ENCODE measurements at regions not wholly inside any gene's neighbourhood (a gene's known extent, or its start where the extent isn't known, plus 50 kb on each side); places are given as distances from the start of the nearest gene placed in this dataset.

- Histone ChIP-seq H3K36me3 (replicated peaks; ENCODE audit: insufficient read depth, low read length) (no peaks in the 10 kb centered on the region), H3K27me3 (replicated peaks; ENCODE audit: insufficient read depth, low read length) (no peaks in the 10 kb centered on the region), H4K20me1 (ENCODE audit: insufficient read depth, low read length) (no peaks in the 10 kb centered on the region), H3K9me3 (replicated peaks; ENCODE audit: insufficient read depth, low read length) (no peaks in the 10 kb centered on the region), H3K9ac (ENCODE audit: low read length) (no peak overlapping the region), H3K4me2 (ENCODE audit: low read depth, low read length) (no peak overlapping the region), H3K27ac (ENCODE audit: low read length) (no peak overlapping the region), H3F3A (ENCODE audit: insufficient read depth, low read length) (no peaks in the 10 kb centered on the region), H3K4me3 (ENCODE audit: low read length) (no peak overlapping the region), H3K9me2 (replicated peaks; ENCODE audit: insufficient read depth, low read length) (no peaks in the 10 kb centered on the region), H3K79me2 (ENCODE audit: low read length) (no peaks in the 10 kb centered on the region), H2AFZ (ENCODE audit: low read length) (no peak overlapping the region), H3K4me1 (ENCODE audit: low read length) (no peaks in the 10 kb centered on the region)
- no peak for DNase-seq
- TF ChIP-seq EZH2 (optimal IDR thresholded peaks at IDR 0.05; ENCODE audit: low read depth, low read length) (no peak), CTCF (IDR thresholded peaks at IDR 0.05; ENCODE audit: low read length) (no peak), EZH2phosphoT487 (IDR thresholded peaks at IDR 0.05; ENCODE audit: low read length) (no peak)
Measured at GRCh38 chr5:155838394-155838793, 488.6 kb upstream of the SGCD start.

GRCh38 chr5:155839251-155840037 is 487.5 kb upstream of the SGCD start:
- DNase-seq, result no peak
- H3K4me1 ChIP-seq (ENCODE audit: low read length), result no peaks in the 10 kb centered on the region
- H3K4me3 ChIP-seq (ENCODE audit: low read length), result no peak overlapping the region
- no peaks in the 10 kb centered on the region for H4K20me1 ChIP-seq (ENCODE audit: insufficient read depth, low read length)
- TF ChIP-seq CTCF (IDR thresholded peaks at IDR 0.05; ENCODE audit: low read length) (no peak), EZH2phosphoT487 (IDR thresholded peaks at IDR 0.05; ENCODE audit: low read length) (no peak), EZH2 (optimal IDR thresholded peaks at IDR 0.05; ENCODE audit: low read depth, low read length) (no peak)
- no peaks in the 10 kb centered on the region for H3K36me3 ChIP-seq (replicated peaks; ENCODE audit: insufficient read depth, low read length)
- H3K27me3 ChIP-seq (replicated peaks; ENCODE audit: insufficient read depth, low read length), result no peaks in the 10 kb centered on the region
- no peak overlapping the region for H3K4me2 ChIP-seq (ENCODE audit: low read depth, low read length)
- H3K9ac ChIP-seq (ENCODE audit: low read length), result no peak overlapping the region
- H3K9me2 ChIP-seq (replicated peaks; ENCODE audit: insufficient read depth, low read length), result no peaks in the 10 kb centered on the region
- H3K9me3 ChIP-seq (replicated peaks; ENCODE audit: insufficient read depth, low read length), result no peaks in the 10 kb centered on the region
- no peaks in the 10 kb centered on the region for H3F3A ChIP-seq (ENCODE audit: insufficient read depth, low read length)
- H3K79me2 ChIP-seq (ENCODE audit: low read length), result no peaks in the 10 kb centered on the region
- no peak overlapping the region for H3K27ac ChIP-seq (ENCODE audit: low read length)
- no peak overlapping the region for H2AFZ ChIP-seq (ENCODE audit: low read length)

GRCh38 chr5:155844542-155844941 is 482.4 kb upstream of the SGCD start:
- Histone ChIP-seq H3K36me3 (replicated peaks; ENCODE audit: insufficient read depth, low read length) (no peaks in the 10 kb centered on the region), H3K27ac (ENCODE audit: low read length) (no peak overlapping the region), H3K4me1 (ENCODE audit: low read length) (no peaks in the 10 kb centered on the region), H3K4me3 (ENCODE audit: low read length) (no peak overlapping the region), H3K9me3 (replicated peaks; ENCODE audit: insufficient read depth, low read length) (no peaks in the 10 kb centered on the region), H4K20me1 (ENCODE audit: insufficient read depth, low read length) (no peaks in the 10 kb centered on the region), H3K9ac (ENCODE audit: low read length) (no peak overlapping the region), H3K4me2 (ENCODE audit: low read depth, low read length) (no peak overlapping the region), H3K9me2 (replicated peaks; ENCODE audit: insufficient read depth, low read length) (no peaks in the 10 kb centered on the region), H3K27me3 (replicated peaks; ENCODE audit: insufficient read depth, low read length) (no peaks in the 10 kb centered on the region), H3F3A (ENCODE audit: insufficient read depth, low read length) (no peaks in the 10 kb centered on the region), H2AFZ (ENCODE audit: low read length) (no peak overlapping the region), H3K79me2 (ENCODE audit: low read length) (no peaks in the 10 kb centered on the region)
- TF ChIP-seq EZH2 (optimal IDR thresholded peaks at IDR 0.05; ENCODE audit: low read depth, low read length), result no peak
- TF ChIP-seq EZH2phosphoT487 (IDR thresholded peaks at IDR 0.05; ENCODE audit: low read length), result no peak
- no peak for TF ChIP-seq CTCF (IDR thresholded peaks at IDR 0.05; ENCODE audit: low read length)
- DNase-seq, result no peak

Measured in MM.1S (cell line).